MM.1S (cell line): ENCODE measurements at regions not wholly inside any gene's neighbourhood (a gene's known extent, or its start where the extent isn't known, plus 50 kb on each side); places are given as distances from the start of the nearest gene placed in this dataset.

Experiments used
- EZH2phosphoT487 ChIP-seq: fragments of 300-600 bp; sonication (generic); IDR thresholded peaks from 2 replicates; pipeline ENCODE4 v1.6.1; 2018; ENCODE audit warnings: antibody characterized with exemption, low read length
- TF ChIP-seq, protein P1 (sequence below): fragments of 300-600 bp; sonication (generic); IDR thresholded peaks from 2 replicates; pipeline ENCODE4 v1.5.1; 2016; ENCODE audit warnings: antibody characterized with exemption, low read length, mixed read lengths

DNA sequence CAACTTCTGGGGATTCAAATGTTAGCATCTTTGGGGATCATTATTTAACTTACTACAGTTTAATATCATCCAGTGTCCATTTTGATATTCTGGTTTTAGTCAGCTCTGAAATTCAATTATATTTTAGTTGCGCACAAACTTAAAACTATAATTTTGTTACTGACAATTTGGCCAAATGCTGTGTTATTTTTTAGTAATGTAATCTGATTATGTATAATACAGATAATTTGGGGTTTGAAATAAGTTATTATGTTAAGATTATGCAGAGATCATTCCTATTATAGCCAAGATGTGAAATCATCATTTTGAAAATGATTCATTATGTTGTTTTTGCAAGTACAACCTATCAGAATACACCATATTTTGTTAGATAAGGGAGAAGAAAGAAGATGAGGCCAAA lies 706.1 kb downstream of the ROBO2 start:
- TF ChIP-seq, protein P1, sequence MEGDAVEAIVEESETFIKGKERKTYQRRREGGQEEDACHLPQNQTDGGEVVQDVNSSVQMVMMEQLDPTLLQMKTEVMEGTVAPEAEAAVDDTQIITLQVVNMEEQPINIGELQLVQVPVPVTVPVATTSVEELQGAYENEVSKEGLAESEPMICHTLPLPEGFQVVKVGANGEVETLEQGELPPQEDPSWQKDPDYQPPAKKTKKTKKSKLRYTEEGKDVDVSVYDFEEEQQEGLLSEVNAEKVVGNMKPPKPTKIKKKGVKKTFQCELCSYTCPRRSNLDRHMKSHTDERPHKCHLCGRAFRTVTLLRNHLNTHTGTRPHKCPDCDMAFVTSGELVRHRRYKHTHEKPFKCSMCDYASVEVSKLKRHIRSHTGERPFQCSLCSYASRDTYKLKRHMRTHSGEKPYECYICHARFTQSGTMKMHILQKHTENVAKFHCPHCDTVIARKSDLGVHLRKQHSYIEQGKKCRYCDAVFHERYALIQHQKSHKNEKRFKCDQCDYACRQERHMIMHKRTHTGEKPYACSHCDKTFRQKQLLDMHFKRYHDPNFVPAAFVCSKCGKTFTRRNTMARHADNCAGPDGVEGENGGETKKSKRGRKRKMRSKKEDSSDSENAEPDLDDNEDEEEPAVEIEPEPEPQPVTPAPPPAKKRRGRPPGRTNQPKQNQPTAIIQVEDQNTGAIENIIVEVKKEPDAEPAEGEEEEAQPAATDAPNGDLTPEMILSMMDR = no peak
- no peak for TF ChIP-seq EZH2phosphoT487
